IMR-90 (cell line): ENCODE measurements at regions not wholly inside any gene's neighbourhood (a gene's known extent, or its start where the extent isn't known, plus 50 kb on each side); places are given as distances from the start of the nearest gene placed in this dataset.

ENCODE experiments used
- ATAC-seq: fragments of 200-7000 bp; cut with Tn5 transposase; 2 replicates; pipeline ENCODE4 v1.9.1; 2020; ENCODE audit warnings: low read depth, mild to moderate bottlenecking, moderate library complexity
- BruUV-seq: library from RNA; stranded (reverse); fragments of 400-500 nt; replicated peaks from 2 replicates; lab custom pipeline; 2021; lab: Mats Ljungman, UMichigan
- CTCF ChIA-PET: fragments of 300-600 bp; formaldehyde crosslinking; extraction: SDS; loops from one replicate; lab custom pipeline; 2021; ENCODE audit warnings: antibody characterized with exemption; lab: Yijun Ruan, JAX
- POLR2A ChIA-PET: fragments of 300-600 bp; sonication (Branson Sonifier 250); formaldehyde crosslinking; loops from one replicate; lab custom pipeline; 2022; ENCODE audit warnings: antibody characterized with exemption; ENCODE audit not compliant: unreplicated experiment; lab: Charles Lee
- DNase-seq: peaks from one replicate; pipeline ENCODE4 v3.0.0; 2013
- H2AFZ ChIP-seq: replicated peaks from 2 replicates; pipeline ENCODE3; 2013; ENCODE audit warnings: low read length, mild to moderate bottlenecking; ENCODE audit not compliant: poor library complexity
- H2AK5ac ChIP-seq: 2 replicates; pipeline ENCODE4 v1.6.1; 2013; ENCODE audit warnings: low read depth, low read length, inconsistent platforms
- H2AK9ac ChIP-seq: replicated peaks from 2 replicates; pipeline ENCODE3; 2013; ENCODE audit warnings: mild to moderate bottlenecking, low read depth, low read length, moderate library complexity; ENCODE audit not compliant: poor library complexity
- H2BK120ac ChIP-seq: 2 replicates; pipeline ENCODE4 v1.6.1; 2013; ENCODE audit warnings: low read depth, low read length, inconsistent platforms
- H2BK15ac ChIP-seq: 3 replicates; pipeline ENCODE4 v1.6.1; 2013; ENCODE audit warnings: low read depth, low read length, inconsistent platforms
- H2BK20ac ChIP-seq: 2 replicates; pipeline ENCODE4 v1.6.1; 2013; ENCODE audit warnings: low read depth, mild to moderate bottlenecking, inconsistent platforms, low read length, moderate library complexity
- H2BK5ac ChIP-seq: 2 replicates; pipeline ENCODE4 v1.6.1; 2013; ENCODE audit warnings: mild to moderate bottlenecking, low read depth, low read length, inconsistent platforms; ENCODE audit not compliant: poor library complexity, severe bottlenecking
- H3K14ac ChIP-seq: replicated peaks from 2 replicates; pipeline ENCODE4 v1.6.1; 2013; ENCODE audit warnings: low read depth, low read length, inconsistent platforms
- H3K18ac ChIP-seq: 2 replicates; pipeline ENCODE4 v1.6.1; 2013; ENCODE audit warnings: low read depth, low read length, control low read depth
- H3K23ac ChIP-seq: 2 replicates; pipeline ENCODE4 v1.6.1; 2013; ENCODE audit warnings: low read depth, low read length, inconsistent platforms
- H3K27ac ChIP-seq: 2 replicates; pipeline ENCODE4 v1.5.1; 2013; ENCODE audit warnings: mild to moderate bottlenecking, control low read depth, low read length; ENCODE audit not compliant: insufficient read depth
- H3K27me3 ChIP-seq: 2 replicates; pipeline ENCODE4 v1.6.1; 2013; ENCODE audit warnings: low read length; ENCODE audit not compliant: control insufficient read depth, insufficient read depth
- H3K36me3 ChIP-seq: 2 replicates; pipeline ENCODE4 v1.6.1; 2013; ENCODE audit warnings: low read length, mixed read lengths; ENCODE audit not compliant: control insufficient read depth, insufficient read depth
- H3K4ac ChIP-seq: 2 replicates; pipeline ENCODE4 v1.6.1; 2013; ENCODE audit warnings: low read depth, low read length, inconsistent platforms
- H3K4me1 ChIP-seq: 2 replicates; pipeline ENCODE4 v1.6.1; 2013; ENCODE audit warnings: low read length, mixed read lengths; ENCODE audit not compliant: control insufficient read depth, insufficient read depth
- H3K4me2 ChIP-seq: 2 replicates; pipeline ENCODE4 v1.6.1; 2013; ENCODE audit warnings: low read depth, mild to moderate bottlenecking, control low read depth, low read length, moderate library complexity
- H3K4me3 ChIP-seq: 2 replicates; pipeline ENCODE4 v1.5.1; 2013; ENCODE audit warnings: low read depth, mild to moderate bottlenecking, control low read depth, low read length, moderate library complexity; ENCODE audit not compliant: insufficient read depth
- H3K56ac ChIP-seq: 2 replicates; pipeline ENCODE4 v1.6.1; 2013; ENCODE audit warnings: low read length, inconsistent platforms; ENCODE audit not compliant: insufficient read depth; ENCODE audit errors: extremely low read depth
- H3K79me1 ChIP-seq, 2 experiments: 2 replicates each; pipeline ENCODE4 v1.6.1; 2013; ENCODE audit warnings: low read length in 2 of 2, inconsistent platforms in 1 of 2, low read depth in 1 of 2
- H3K9ac ChIP-seq: 2 replicates; pipeline ENCODE4 v1.6.1; 2013; ENCODE audit warnings: low read depth, low read length, control low read depth
- H3K9me1 ChIP-seq: 2 replicates; pipeline ENCODE4 v1.6.1; 2013; ENCODE audit warnings: low read length, inconsistent platforms; ENCODE audit not compliant: insufficient read depth
- H3K9me3 ChIP-seq: 2 replicates; pipeline ENCODE4 v1.6.1; 2013; ENCODE audit warnings: low read length; ENCODE audit not compliant: control insufficient read depth, insufficient read depth
- H4K20me1 ChIP-seq: 2 replicates; pipeline ENCODE4 v1.6.1; 2013; ENCODE audit warnings: low read length, inconsistent platforms; ENCODE audit not compliant: insufficient read depth
- H4K5ac ChIP-seq: 2 replicates; pipeline ENCODE4 v1.6.1; 2013; ENCODE audit warnings: mild to moderate bottlenecking, low read depth, low read length, control low read depth
- H4K8ac ChIP-seq, 2 experiments: 2 replicates each; pipeline ENCODE4 v1.6.1; 2013; ENCODE audit warnings: low read depth in 2 of 2, low read length in 2 of 2, control low read depth in 1 of 2, inconsistent platforms in 1 of 2
- H4K91ac ChIP-seq: 2 replicates; pipeline ENCODE4 v1.6.1; 2013; ENCODE audit warnings: low read depth, low read length, inconsistent platforms; ENCODE audit not compliant: insufficient read depth
- BHLHE40 ChIP-seq: fragments of 150-350 bp; IDR thresholded peaks from 2 replicates; pipeline ENCODE4 v1.6.1; 2016; ENCODE audit warnings: mild to moderate bottlenecking, low read depth, low read length
- CEBPB ChIP-seq: IDR thresholded peaks from 2 replicates; pipeline ENCODE4 v1.6.1; 2012; ENCODE audit warnings: low read depth, low read length, improper control_type of control experiment
- CHD1 ChIP-seq: IDR thresholded peaks from 2 replicates; pipeline ENCODE4 v1.6.1; 2012; ENCODE audit warnings: low read depth, low read length, improper control_type of control experiment
- CTCF ChIP-seq: conservative IDR thresholded peaks from 2 replicates; pipeline ENCODE4 v1.5.1; 2012; ENCODE audit warnings: mild to moderate bottlenecking, low read depth, low read length, improper control_type of control experiment
- ELK1 ChIP-seq: fragments of 150-350 bp; IDR thresholded peaks from 2 replicates; pipeline ENCODE4 v1.6.1; 2016; ENCODE audit warnings: low read depth, mild to moderate bottlenecking, low read length, moderate library complexity, borderline replicate concordance
- FOS ChIP-seq: fragments of 150-350 bp; IDR thresholded peaks from 2 replicates; pipeline ENCODE4 v1.6.1; 2016; ENCODE audit warnings: low read depth, low read length
- MAFK ChIP-seq: IDR thresholded peaks from 2 replicates; pipeline ENCODE4 v1.6.1; 2012; ENCODE audit warnings: low read depth, low read length, improper control_type of control experiment
- MAZ ChIP-seq: IDR thresholded peaks from 2 replicates; pipeline ENCODE4 v1.6.1; 2012; ENCODE audit warnings: low read depth, mild to moderate bottlenecking, low read length, improper control_type of control experiment, moderate library complexity, borderline replicate concordance
- MXI1 ChIP-seq: IDR thresholded peaks from 2 replicates; pipeline ENCODE4 v1.6.1; 2012; ENCODE audit warnings: low read depth, mild to moderate bottlenecking, low read length, moderate library complexity, borderline replicate concordance
- NFE2L2 ChIP-seq: fragments of 150-350 bp; IDR thresholded peaks from 2 replicates; pipeline ENCODE4 v1.6.1; 2016; ENCODE audit warnings: low read depth, mild to moderate bottlenecking, low read length
- POLR2A ChIP-seq: IDR thresholded peaks from 2 replicates; pipeline ENCODE4 v1.6.1; 2012; ENCODE audit warnings: mild to moderate bottlenecking, low read depth, low read length
- RAD21 ChIP-seq: IDR thresholded peaks from 2 replicates; pipeline ENCODE4 v1.6.1; 2012; ENCODE audit warnings: low read length, improper control_type of control experiment
- RCOR1 ChIP-seq: IDR thresholded peaks from 2 replicates; pipeline ENCODE4 v1.6.1; 2012; ENCODE audit warnings: mild to moderate bottlenecking, low read length, improper control_type of control experiment; ENCODE audit not compliant: insufficient replicate concordance
- RFX5 ChIP-seq: IDR thresholded peaks from 2 replicates; pipeline ENCODE4 v1.8.0; 2012; ENCODE audit warnings: low read depth, mild to moderate bottlenecking, low read length, moderate library complexity
- SMC3 ChIP-seq: fragments of 150-350 bp; IDR thresholded peaks from 2 replicates; pipeline ENCODE4 v1.6.1; 2016; ENCODE audit warnings: low read depth, mild to moderate bottlenecking, antibody characterized with exemption, low read length, moderate library complexity
- USF2 ChIP-seq: fragments of 150-350 bp; IDR thresholded peaks from 2 replicates; pipeline ENCODE4 v1.6.1; 2017; ENCODE audit warnings: mild to moderate bottlenecking, antibody characterized with exemption, low read length, low read depth
- WGBS, 2 experiments: methylation state at CpG; one replicate each; pipeline versions ENCODE4 v1.1.5 to v1.1.7; 2013; ENCODE audit warnings: missing lambda C conversion rate in 2 of 2; ENCODE audit not compliant: insufficient read length in 1 of 2; ENCODE audit errors: extremely low coverage in 2 of 2; 5-methylcytosine and 5-hydroxymethylcytosine counted together
- dilution Hi-C: fragments of 300-500 bp; cut with HindIII; formaldehyde crosslinking; loops from one replicate; pipeline ENCODE4 v1.14.3; 2018; ENCODE audit warnings: low sequenced_read_pairs; ENCODE audit not compliant: unreplicated experiment
- in situ Hi-C: fragments of 300-500 bp; cut with MboI; formaldehyde crosslinking; loops from 3 replicates; pipeline ENCODE4 v1.14.3; 2019; ENCODE audit warnings: low sequenced_read_pairs, inconsistent platforms, mixed read lengths
- intact Hi-C: fragments of 100-400 bp; cut with micrococcal nuclease; formaldehyde crosslinking; loops from 2 replicates; pipeline ENCODE4 v1.10.0; 2022

GRCh38 chr2:83342860-83343329 lies 1116.2 kb downstream of the SUCLG1 start:
- no TSS peak for BruUV-seq
- Histone ChIP-seq H3K4ac (no peak overlapping the region), H3K79me1 (no peaks in the 10 kb centered on the region), H3K4me2 (no peak overlapping the region), H4K8ac (no peak overlapping the region), H2BK5ac (no peak overlapping the region), H3K14ac (no peak overlapping the region), H3K27ac (no peak overlapping the region), H2BK120ac (no peak overlapping the region), H3K27me3 (no peaks in the 10 kb centered on the region), H3K4me1 (no peaks in the 10 kb centered on the region), H2AFZ (no peak overlapping the region), H2AK5ac (no peak overlapping the region), H3K36me3 (no peaks in the 10 kb centered on the region), H3K9ac (no peak overlapping the region), H2AK9ac (no peak overlapping the region), H4K20me1 (no peaks in the 10 kb centered on the region), H3K23ac (no peak overlapping the region), H2BK20ac (no peak overlapping the region), H3K18ac (no peak overlapping the region), H3K9me3 (no peaks in the 10 kb centered on the region), H4K5ac (no peak overlapping the region), H3K4me3 (no peak overlapping the region), H4K91ac (no peak overlapping the region), H3K56ac (no peak overlapping the region), H3K9me1 (no peaks in the 10 kb centered on the region), H2BK15ac (no peak overlapping the region)
- TF ChIP-seq USF2 (no peak), RAD21 (no peak), RCOR1 (no peak), SMC3 (no peak), NFE2L2 (no peak), RFX5 (no peak), CEBPB (no peak), CHD1 (no peak), MAFK (no peak), MXI1 (no peak), ELK1 (no peak), BHLHE40 (no peak), CTCF (no peak), FOS (no peak), POLR2A (no peak), MAZ (no peak)
- in situ Hi-C loops: no loop called here
- CTCF ChIA-PET: no interaction called here
- dilution Hi-C loops: no loop called here
- intact Hi-C loops: no loop called here
- ATAC-seq (no peak), DNase-seq (no peak)
- no CpG with 5 or more reads among the region's 2 CpGs for WGBS, 2 experiments
- POLR2A ChIA-PET: no interaction called here
